HUES64 (cell line): ENCODE measurements at regions not wholly inside any gene's neighbourhood (a gene's known extent, or its start where the extent isn't known, plus 50 kb on each side); places are given as distances from the start of the nearest gene placed in this dataset.

Source experiments
- H3K27ac ChIP-seq: 2 replicates; pipeline ENCODE4 v1.7.0; 2013; ENCODE audit warnings: low read depth, low read length, inconsistent platforms
- H3K27me3 ChIP-seq: 2 replicates; pipeline ENCODE4 v1.6.1; 2013; ENCODE audit warnings: mild to moderate bottlenecking, low read length; ENCODE audit not compliant: insufficient read depth
- H3K36me3 ChIP-seq: 2 replicates; pipeline ENCODE4 v1.6.1; 2013; ENCODE audit warnings: mild to moderate bottlenecking, low read length; ENCODE audit not compliant: insufficient read depth
- H3K4me1 ChIP-seq: 2 replicates; pipeline ENCODE4 v1.6.1; 2013; ENCODE audit warnings: mild to moderate bottlenecking, low read length, moderate library complexity; ENCODE audit not compliant: insufficient read depth
- H3K4me3 ChIP-seq: 2 replicates; pipeline ENCODE4 v1.5.1; 2013; ENCODE audit warnings: mild to moderate bottlenecking, low read length, moderate library complexity
- H3K9ac ChIP-seq: 2 replicates; pipeline ENCODE4 v1.6.1; 2013; ENCODE audit warnings: mild to moderate bottlenecking, low read depth, low read length
- H3K9me3 ChIP-seq: 2 replicates; pipeline ENCODE4 v1.6.1; 2013; ENCODE audit warnings: low read depth, low read length; ENCODE audit not compliant: insufficient read depth
- WGBS: fragments of 150-250, 120-280 bp; methylation state at CpG from one replicate; pipeline ENCODE4 v1.1.7; 2013; ENCODE audit warnings: missing lambda C conversion rate; 5-methylcytosine and 5-hydroxymethylcytosine counted together

GRCh38 chr14:27090716-27091115, 492.9 kb upstream of the NOVA1 start:
- 97% methylated on average over 2 of the region's 3 CpGs for WGBS
- Histone ChIP-seq H3K9ac (no peak overlapping the region), H3K36me3 (no peaks in the 10 kb centered on the region), H3K27me3 (no peaks in the 10 kb centered on the region), H3K4me3 (no peak overlapping the region), H3K4me1 (no peaks in the 10 kb centered on the region), H3K27ac (no peak overlapping the region), H3K9me3 (no peaks in the 10 kb centered on the region)

GRCh38 chr14:27091973-27092372, 494.1 kb upstream of the NOVA1 start:
- WGBS: 87% methylated on average over 5 of the region's 5 CpGs

GRCh38 chr14:27096091-27096490, 498.3 kb upstream of the NOVA1 start:
- Histone ChIP-seq H3K9ac (no peak overlapping the region), H3K4me3 (no peak overlapping the region), H3K27me3 (no peaks in the 10 kb centered on the region), H3K9me3 (no peaks in the 10 kb centered on the region), H3K27ac (no peak overlapping the region), H3K4me1 (no peaks in the 10 kb centered on the region), H3K36me3 (no peaks in the 10 kb centered on the region)
- 81% methylated on average over 3 of the region's 4 CpGs for WGBS

More at GRCh38 chr14:27091973-27092372, 494.1 kb upstream of the NOVA1 start:
- Histone ChIP-seq H3K4me3 (no peak overlapping the region), H3K9ac (no peak overlapping the region), H3K36me3 (no peaks in the 10 kb centered on the region), H3K4me1 (no peaks in the 10 kb centered on the region), H3K27ac (no peak overlapping the region), H3K9me3 (no peaks in the 10 kb centered on the region), H3K27me3 (no peaks in the 10 kb centered on the region)

GRCh38 chr14:27098451-27098850, 500.6 kb upstream of the NOVA1 start:
- H3K27ac ChIP-seq: no peak overlapping the region
- 41% methylated on average over 1 of the region's 3 CpGs for WGBS
- H3K4me1 ChIP-seq: no peaks in the 10 kb centered on the region
- no peaks in the 10 kb centered on the region for H3K27me3 ChIP-seq
- no peaks in the 10 kb centered on the region for H3K9me3 ChIP-seq
- no peak overlapping the region for H3K4me3 ChIP-seq
- H3K36me3 ChIP-seq: no peaks in the 10 kb centered on the region
- no peak overlapping the region for H3K9ac ChIP-seq

GRCh38 chr14:27114180-27114579, 516.3 kb upstream of the NOVA1 start:
- Histone ChIP-seq H3K36me3 (no peaks in the 10 kb centered on the region), H3K4me1 (no peaks in the 10 kb centered on the region), H3K27ac (no peak overlapping the region), H3K27me3 (no peaks in the 10 kb centered on the region), H3K4me3 (no peak overlapping the region), H3K9me3 (no peaks in the 10 kb centered on the region), H3K9ac (no peak overlapping the region)
- 38% methylated on average over 1 of the region's 1 CpG for WGBS

- Histone ChIP-seq H3K27ac (no peak overlapping the region), H3K36me3 (no peaks in the 10 kb centered on the region), H3K4me3 (no peak overlapping the region), H3K27me3 (no peaks in the 10 kb centered on the region), H3K4me1 (no peaks in the 10 kb centered on the region), H3K9me3 (0 out of 2 replicates have a peak, but pooled peaks cover 6% of the 10 kb centered on the region), H3K9ac (no peak overlapping the region)
- WGBS: 92% methylated on average over 4 of the region's 4 CpGs
Measured at GRCh38 chr14:27123162-27123561, 525.3 kb upstream of the NOVA1 start.

GRCh38 chr14:27127838-27128237, 530.0 kb upstream of the NOVA1 start:
- H3K27ac ChIP-seq: no peak overlapping the region
- no peaks in the 10 kb centered on the region for H3K9me3 ChIP-seq
- H3K9ac ChIP-seq: no peak overlapping the region
- no peaks in the 10 kb centered on the region for H3K4me1 ChIP-seq
- H3K36me3 ChIP-seq: no peaks in the 10 kb centered on the region
- H3K27me3 ChIP-seq: no peaks in the 10 kb centered on the region
- 100% methylated on average over 2 of the region's 3 CpGs for WGBS
- H3K4me3 ChIP-seq: no peak overlapping the region

- H3K9me3 ChIP-seq: no peaks in the 10 kb centered on the region
- H3K4me3 ChIP-seq: no peak overlapping the region
- H3K27me3 ChIP-seq: no peaks in the 10 kb centered on the region
- H3K9ac ChIP-seq: no peak overlapping the region
- H3K4me1 ChIP-seq: no peaks in the 10 kb centered on the region
- 100% methylated on average over 1 of the region's 2 CpGs for WGBS
- H3K36me3 ChIP-seq: no peaks in the 10 kb centered on the region
- H3K27ac ChIP-seq: no peak overlapping the region
Measured at GRCh38 chr14:27134200-27134599, 536.4 kb upstream of the NOVA1 start.

- Histone ChIP-seq H3K36me3 (no peaks in the 10 kb centered on the region), H3K27me3 (no peaks in the 10 kb centered on the region), H3K9me3 (no peaks in the 10 kb centered on the region), H3K4me1 (no peaks in the 10 kb centered on the region), H3K9ac (no peak overlapping the region), H3K27ac (no peak overlapping the region), H3K4me3 (no peak overlapping the region)
- 90% methylated on average over 1 of the region's 1 CpG for WGBS
Measured at GRCh38 chr14:27145170-27145569, 547.3 kb upstream of the NOVA1 start.

GRCh38 chr14:27148143-27148542, 550.3 kb upstream of the NOVA1 start:
- no peak overlapping the region for H3K27ac ChIP-seq
- H3K9me3 ChIP-seq: no peaks in the 10 kb centered on the region
- no peaks in the 10 kb centered on the region for H3K36me3 ChIP-seq
- H3K27me3 ChIP-seq: no peaks in the 10 kb centered on the region
- no peak overlapping the region for H3K9ac ChIP-seq
- H3K4me3 ChIP-seq: no peak overlapping the region
- no peaks in the 10 kb centered on the region for H3K4me1 ChIP-seq

GRCh38 chr14:27164139-27164538, 566.3 kb upstream of the NOVA1 start:
- 96% methylated on average over 8 of the region's 8 CpGs for WGBS
- Histone ChIP-seq H3K27me3 (no peaks in the 10 kb centered on the region), H3K4me1 (no peaks in the 10 kb centered on the region), H3K4me3 (no peak overlapping the region), H3K9ac (no peak overlapping the region), H3K36me3 (no peaks in the 10 kb centered on the region), H3K9me3 (0 out of 2 replicates have a peak, but pooled peaks cover 2% of the 10 kb centered on the region), H3K27ac (no peak overlapping the region)

GRCh38 chr14:27175489-27175888, 577.7 kb upstream of the NOVA1 start:
- H3K36me3 ChIP-seq: no peaks in the 10 kb centered on the region
- 95% methylated on average over 6 of the region's 6 CpGs for WGBS

More at GRCh38 chr14:27175489-27175888, 577.7 kb upstream of the NOVA1 start:
- Histone ChIP-seq H3K27ac (no peak overlapping the region), H3K4me3 (no peak overlapping the region), H3K27me3 (no peaks in the 10 kb centered on the region), H3K9ac (no peak overlapping the region), H3K9me3 (no peaks in the 10 kb centered on the region), H3K4me1 (peaks cover 7% of the 10 kb centered on the region)
